NCI-H2227 (cell line): ENCODE measurements at regions not wholly inside any gene's neighbourhood (a gene's known extent, or its start where the extent isn't known, plus 50 kb on each side); places are given as distances from the start of the nearest gene placed in this dataset.

Experiments used
- DNase-seq: peaks from one replicate; lab custom pipeline; 2025; ENCODE audit not compliant: unreplicated experiment; lab: John Stamatoyannopoulos, UW

DNA sequence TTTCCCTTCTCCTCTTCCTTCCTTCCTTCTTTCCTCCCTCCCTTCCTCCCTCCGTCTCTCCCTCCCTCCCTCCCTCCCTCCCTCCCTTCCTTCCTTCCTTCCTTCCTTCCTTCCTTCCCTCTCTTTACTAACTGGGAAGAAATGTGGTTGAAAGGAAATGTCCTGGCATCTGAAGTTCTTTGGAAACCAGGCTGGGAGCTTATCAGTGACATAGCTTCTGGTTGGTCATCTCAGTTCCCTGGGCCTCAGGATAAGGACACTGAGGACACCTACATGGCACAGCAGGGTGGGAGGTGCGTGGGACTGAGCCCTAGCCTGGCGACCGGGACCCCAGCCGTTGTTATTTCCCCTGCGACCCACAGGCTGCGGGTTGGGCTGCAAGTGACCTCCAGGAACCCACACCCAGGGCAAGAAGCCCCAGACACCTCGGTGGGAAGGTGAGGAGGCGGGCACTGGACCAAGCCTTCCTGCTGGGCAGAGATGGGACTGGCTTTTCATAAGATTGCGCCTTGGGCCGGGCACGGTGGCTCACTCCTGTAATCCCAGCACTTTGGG, 1486.5 kb downstream of the TBC1D22A start:
- no peak for DNase-seq

DNA sequence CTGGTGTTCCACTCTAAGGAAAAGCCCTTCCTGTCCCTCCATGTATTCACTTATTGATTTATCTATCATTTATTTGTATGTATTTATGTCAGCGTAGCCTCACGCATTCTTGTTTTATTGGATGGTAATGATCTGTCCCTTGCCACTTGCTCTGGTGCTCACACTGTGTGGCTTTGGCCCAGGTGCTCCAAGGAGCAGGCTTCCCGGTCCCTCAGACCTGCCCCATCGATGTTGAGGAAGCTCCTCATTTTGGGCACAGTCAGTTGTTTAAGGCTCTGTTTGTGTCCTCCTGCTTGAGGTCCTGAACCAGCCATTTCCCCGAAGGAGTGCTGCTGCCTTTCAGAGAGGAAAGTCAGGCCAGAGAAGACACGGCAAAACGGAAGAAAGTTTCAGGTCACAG, 1485.4 kb downstream of the TBC1D22A start:
- DNase-seq: no peak

GRCh38 chr22:48245196-48245485, 1482.7 kb downstream of the TBC1D22A start:
- DNase-seq: no peak

DNA sequence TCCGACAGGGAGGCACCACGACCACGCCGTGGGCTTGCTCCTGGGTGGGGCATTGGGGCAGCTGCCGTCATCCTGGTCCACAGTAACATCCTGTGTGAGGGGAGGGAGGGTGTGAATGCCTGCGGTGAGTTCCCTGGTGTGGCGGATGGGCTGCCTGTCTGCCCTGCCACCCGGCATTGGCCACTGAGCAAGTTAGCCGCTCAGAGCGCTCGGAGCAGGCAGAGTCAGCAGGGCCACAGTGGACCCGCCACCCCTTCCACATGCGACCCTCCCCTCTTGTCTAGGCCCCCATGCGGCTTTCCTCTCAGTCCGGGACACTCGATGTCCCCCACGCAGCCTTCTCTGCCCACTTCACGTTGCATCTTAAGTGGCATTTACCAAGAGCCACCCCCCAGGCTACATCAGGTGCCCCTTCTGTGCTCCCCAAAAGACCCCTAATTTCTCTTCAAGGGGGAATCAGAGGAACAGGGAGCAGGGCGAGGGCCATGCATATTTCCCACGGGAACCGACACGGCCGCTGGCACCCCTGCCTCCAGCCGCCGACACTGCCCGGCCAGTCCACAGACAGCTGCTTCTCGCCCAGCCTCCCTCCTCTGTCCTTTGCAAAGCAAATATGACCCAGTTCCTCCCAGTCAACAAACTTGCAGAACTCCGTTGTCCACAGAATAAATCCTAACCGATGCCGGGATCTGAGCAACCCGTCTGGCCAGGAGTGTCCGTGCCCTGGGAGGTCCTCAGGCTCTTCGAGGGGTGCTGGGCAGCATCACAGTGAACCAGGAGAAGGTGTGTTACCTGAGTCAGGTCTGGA, 1482.1 kb downstream of the TBC1D22A start:
- DNase-seq: no peak

- no peak for DNase-seq
These were observed 1480.0 kb downstream of the TBC1D22A start for GRCh38 chr22:48242461-48242864.

DNA sequence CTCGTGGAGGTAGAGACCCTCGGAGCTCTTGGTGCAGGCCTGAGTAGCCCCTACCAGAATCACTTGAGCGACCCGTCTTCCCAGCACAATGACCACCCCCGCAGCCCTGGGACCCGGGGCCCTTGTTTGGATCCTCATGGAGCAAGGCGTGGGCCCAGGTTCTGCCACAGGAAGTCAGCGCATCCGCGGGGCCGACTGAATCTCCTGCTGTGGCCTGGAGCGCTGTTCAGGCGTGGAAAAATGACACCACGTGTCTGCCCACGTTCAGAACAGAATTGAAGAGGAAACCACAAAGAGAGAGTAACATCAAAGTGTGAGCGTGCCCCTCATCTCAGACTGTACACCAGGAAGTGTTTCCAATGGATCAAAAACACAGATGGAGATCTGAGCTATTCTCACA, 1479.2 kb downstream of the TBC1D22A start:
- no peak for DNase-seq

DNA sequence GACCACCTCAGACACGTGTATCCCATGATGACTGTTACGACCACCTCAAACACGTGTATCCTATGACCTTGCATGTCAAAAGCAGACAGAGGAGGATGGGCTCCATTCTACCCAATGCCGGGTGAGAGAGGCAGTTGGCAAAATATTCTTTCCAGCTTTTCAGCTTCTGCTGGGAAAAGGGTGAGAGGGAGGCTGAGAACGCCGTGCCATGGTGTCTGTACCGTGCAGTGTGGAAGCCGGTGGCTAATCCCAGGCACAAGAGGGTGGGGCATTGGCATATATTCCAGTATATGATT, 1478.4 kb downstream of the TBC1D22A start:
- DNase-seq: no peak

DNA sequence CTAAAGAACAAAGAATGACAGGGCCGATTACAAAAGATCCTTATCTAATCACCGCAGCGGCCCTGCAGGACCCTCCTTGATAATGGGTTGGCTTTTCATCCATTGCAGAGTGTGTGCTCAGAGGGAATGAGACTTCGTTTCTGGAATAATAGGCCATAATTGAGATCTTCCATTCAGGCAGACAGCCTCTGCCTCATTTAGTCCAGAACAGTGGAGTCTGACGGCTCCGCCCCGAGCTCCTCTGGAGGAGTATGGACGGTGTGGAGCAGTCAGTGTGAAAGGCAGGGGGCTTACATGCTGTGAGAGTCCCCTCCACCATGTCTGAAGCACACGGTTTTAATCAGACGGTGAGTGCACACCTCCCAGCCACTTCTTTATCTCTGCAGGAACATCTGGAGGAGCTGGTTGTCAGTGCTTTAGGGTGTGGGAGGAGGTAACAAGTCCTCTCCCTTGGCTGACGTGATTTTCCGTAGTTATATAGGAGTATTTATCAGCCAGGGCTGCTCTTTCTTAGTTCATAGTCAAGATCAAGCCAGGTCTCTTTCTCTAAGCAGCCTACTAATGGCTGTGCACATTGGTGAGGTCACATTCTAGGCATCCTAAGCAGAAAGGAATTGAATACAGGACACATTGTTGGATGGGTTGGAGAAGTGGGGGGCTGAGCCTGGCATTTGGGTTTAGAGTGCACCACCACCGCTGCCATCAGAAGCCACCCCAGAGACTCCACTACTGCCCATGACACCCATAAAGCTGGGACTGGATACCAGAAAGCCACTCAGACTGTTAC, 1477.9 kb downstream of the TBC1D22A start:
- no peak for DNase-seq

DNA sequence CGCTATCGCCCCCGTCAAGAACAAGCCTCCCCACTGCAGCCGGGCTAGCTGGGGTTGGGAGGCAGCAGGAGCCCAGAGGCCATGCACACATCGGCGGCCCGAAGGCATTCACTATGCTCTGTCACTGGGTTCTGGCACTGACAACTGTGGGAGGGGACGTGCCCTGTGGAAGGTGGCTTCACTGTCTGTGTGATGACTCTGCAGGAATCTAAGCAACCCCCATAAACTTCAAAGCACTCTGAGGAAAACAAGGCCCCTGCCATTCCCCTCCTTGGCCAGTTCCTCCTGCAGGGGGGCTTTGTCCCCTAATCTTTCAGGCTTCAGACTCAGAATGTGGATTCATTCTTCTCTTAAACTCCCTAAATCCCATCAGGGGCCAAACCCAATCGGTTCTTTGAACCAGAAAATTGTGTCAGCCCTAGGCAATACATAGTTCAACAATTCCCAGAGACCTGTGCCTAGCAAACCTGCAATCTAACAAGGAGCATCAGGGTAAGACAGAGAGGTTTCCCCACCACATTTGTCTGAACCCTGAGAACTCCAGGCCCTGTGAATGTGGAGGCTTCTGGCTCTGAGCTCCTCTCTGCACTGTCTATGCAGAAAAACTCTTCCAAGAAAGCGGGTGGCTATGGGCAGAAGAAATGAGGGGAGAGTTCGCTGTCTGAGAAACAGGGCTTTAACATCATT, 1477.2 kb downstream of the TBC1D22A start:
- DNase-seq: no peak

GRCh38 chr22:48238966-48239365, 1476.5 kb downstream of the TBC1D22A start:
- DNase-seq: no peak

- no peak for DNase-seq
These were observed 1476.0 kb downstream of the TBC1D22A start for GRCh38 chr22:48238284-48238915.

DNA sequence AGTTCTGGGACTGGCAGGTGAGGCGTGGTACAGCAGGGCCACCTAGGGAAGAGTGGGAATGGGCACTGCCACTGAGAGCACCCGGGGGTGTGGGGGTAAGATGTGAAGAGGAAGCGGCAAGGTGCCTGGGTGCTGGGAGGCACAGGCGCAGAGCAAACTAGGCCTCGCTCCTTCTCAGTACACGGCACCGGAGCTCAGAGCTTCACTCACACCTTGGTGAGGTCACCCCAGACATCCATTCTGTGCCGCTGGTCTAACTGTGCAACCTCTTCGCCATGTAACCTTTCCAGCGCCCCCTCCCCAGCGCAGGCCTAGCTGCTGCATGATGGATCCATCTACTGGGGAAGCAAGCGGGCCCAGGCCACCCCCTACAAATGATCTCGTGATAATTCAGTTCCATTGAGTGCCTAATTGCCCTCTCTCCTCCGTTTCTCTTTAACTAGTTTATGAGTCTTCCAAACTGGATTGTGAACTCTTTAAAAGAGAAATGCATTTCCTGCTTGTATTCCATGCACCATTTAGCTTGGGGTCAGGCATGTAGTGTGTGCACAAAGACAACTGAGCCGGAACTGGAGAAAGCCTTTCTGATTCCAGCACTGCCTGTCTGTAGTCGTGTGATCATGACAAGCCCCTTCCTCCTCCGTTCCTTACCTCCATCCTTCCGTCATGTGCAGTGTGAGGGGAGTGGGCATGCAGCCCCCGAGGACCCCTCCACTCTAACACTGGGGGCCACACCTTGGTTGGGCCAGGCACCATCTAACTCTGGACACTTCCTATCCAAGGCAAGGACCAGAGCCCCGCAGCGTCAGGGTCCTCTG, 1475.2 kb downstream of the TBC1D22A start:
- no peak for DNase-seq

DNA sequence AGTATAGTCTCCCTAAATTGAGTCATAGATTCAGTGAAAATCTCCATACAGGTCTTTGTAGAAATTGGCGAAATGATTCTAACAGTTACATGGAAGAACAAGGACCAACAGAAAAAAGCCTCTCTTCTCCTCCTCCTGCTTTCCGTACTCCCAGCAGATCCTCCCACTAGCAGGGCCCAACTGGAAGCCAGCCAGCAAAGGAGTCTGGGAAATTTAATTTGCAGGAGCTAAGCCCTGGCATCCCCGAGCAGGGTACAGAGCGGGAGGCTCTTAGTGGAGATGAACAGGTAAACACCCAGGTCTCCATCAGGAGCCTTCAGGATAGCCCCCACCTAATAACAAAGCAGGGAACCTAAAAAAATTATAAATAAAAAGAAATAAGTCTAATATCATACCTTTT, 1473.8 kb downstream of the TBC1D22A start:
- DNase-seq: no peak

GRCh38 chr22:48235744-48236143, 1473.3 kb downstream of the TBC1D22A start:
- DNase-seq: no peak

DNA sequence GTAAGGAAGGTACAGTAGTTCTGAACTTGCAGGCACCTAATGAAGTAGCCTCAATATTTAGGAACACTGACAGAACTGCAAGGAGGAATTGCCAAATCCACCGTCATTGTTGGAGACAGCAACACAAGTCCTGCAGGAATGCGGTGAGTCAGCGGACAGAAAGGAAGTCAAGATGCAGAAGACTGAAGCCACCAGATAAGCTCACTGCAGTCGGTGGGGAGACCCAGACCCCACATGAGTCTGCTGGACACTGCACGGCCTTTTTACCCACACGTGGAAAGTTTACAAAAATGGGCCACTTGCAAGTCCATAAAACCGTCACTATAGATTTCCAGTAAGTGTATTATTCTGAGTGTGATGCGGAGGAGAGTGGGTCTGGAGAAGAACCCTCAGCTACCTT, 1471.6 kb downstream of the TBC1D22A start:
- no peak for DNase-seq

GRCh38 chr22:48233586-48233985, 1471.1 kb downstream of the TBC1D22A start:
- DNase-seq: no peak

GRCh38 chr22:48228468-48228867, 1466.0 kb downstream of the TBC1D22A start:
- DNase-seq: no peak

DNA sequence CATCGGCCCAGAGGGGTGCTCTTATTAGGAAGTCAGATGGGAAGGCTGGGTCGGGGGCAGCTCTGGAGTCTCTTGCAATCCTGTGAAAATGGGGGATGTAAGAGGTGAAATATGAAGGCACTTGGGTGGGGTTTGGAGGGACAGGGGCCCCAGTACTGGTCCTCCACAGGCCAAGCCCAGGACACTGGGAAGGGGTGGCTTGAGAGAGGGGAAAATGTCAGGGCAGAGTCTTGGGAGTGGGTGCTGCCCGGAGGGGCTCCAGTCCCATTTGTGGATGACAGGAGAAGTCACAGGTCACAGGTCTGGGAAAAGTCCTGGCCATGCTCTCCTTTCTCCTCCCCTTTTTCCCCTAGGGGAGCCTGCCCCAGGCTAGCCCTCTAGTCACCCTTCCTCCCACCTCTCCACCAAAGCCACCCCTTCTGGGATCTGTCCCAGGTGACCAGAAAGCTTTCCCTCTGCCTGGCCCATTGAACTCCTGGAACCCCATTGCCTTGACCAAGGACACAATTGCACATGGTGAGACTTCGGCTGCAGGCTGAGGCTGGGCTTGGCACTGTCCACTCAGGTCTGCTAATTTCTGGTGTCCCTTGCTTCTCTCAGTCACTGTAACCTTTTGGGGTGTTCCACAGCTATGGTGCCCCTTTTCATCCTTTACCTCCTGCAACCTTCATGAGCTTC, 1465.0 kb downstream of the TBC1D22A start:
- DNase-seq: no peak

DNA sequence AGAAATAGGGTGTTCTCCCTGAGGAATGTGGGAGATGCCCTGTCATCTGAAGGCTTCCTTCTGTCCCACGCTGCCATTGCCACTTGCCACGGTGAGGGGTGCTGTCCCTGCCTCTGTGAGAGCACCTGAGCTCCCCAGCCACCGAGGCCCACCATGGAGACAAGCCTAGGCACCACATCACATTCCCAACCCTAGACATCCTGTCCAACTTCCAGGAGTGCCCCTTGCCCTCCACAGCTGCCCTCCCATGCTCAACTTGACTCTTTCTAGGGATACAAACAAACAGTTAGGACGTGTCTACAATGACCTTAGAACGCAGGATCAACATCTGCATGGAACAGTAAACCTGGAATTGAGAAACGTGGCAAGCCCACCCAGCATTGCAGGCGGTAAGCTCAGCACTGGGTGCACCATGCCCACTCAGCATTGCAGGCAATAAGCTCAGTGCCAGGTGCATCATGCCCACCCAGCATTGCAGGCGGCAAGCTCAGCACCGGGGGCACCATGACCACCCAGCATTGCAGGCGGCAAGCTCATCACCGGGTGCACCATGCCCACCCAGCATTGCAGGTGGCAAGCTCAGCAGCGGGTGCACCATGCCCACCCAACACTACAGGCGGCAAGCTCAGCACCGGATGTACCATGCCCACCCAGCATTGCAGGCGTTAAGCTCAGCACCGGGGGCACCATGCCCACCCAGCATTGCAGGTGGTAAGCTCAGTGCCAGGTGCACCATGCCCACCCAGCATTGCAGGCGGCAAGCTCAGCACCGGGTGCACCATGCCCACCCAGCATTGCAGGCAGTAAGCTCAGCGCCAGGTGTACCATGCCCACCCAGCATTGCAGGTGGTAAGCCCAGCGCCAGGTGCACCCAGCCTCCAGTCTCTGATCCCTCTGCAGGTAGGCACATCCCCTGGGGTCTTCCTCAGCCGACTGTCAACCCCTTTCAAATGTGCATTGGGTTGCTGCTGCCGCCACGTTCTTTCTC, 1463.9 kb downstream of the TBC1D22A start:
- no peak for DNase-seq
